ENCODE measurements at regions not wholly inside any gene's neighbourhood (a gene's known extent, or its start where the extent isn't known, plus 50 kb on each side); places are given as distances from the start of the nearest gene placed in this dataset.

GRCh38 chrX:122907375-122907774 lies 276.7 kb upstream of the GRIA3 start:
- 55 to 80% (median 80%) methylated on average over 1 of the region's 1 CpG for WGBS, 3 donors
- TF ChIP-seq CTCF (IDR thresholded peaks at IDR 0.05) = no peak
- Histone ChIP-seq H3K4me3 (no peak overlapping the region), H3K4me1 (no peaks in the 10 kb centered on the region), H3K9me3 (peaks cover 4% of the 10 kb centered on the region), H3K36me3 (ENCODE audit: insufficient read depth in 1 of 2, low read depth in 1 of 2) (no peaks in the 10 kb centered on the region), H3K27ac (no peak overlapping the region), H3K27me3 (ENCODE audit: insufficient read depth in 3 of 3, low read length in 2 of 3) (no peaks in the 10 kb centered on the region)
- intact Hi-C loops (cut with DNase I) = no loop called here
- ATAC-seq (no peak), DNase-seq (no peak)

GRCh38 chrX:122910697-122911096 lies 273.4 kb upstream of the GRIA3 start:
- Histone ChIP-seq H3K9me3 (peaks cover 4% of the 10 kb centered on the region), H3K27me3 (ENCODE audit: insufficient read depth in 3 of 3, low read length in 2 of 3) (no peaks in the 10 kb centered on the region), H3K4me3 (no peak overlapping the region), H3K36me3 (ENCODE audit: insufficient read depth in 1 of 2, low read depth in 1 of 2) (no peaks in the 10 kb centered on the region), H3K27ac (no peak overlapping the region), H3K4me1 (no peaks in the 10 kb centered on the region)
- intact Hi-C loops (cut with DNase I) = no loop called here
- WGBS, 3 donors = 6 to 63% (median 48%) methylated on average over 2 of the region's 2 CpGs
- DNase-seq (no peak), ATAC-seq (no peak)
- no peak for TF ChIP-seq CTCF (IDR thresholded peaks at IDR 0.05)

GRCh38 chrX:122913134-122913533 lies 270.9 kb upstream of the GRIA3 start:
- no peaks in the 10 kb centered on the region for H3K36me3 ChIP-seq (ENCODE audit: insufficient read depth in 1 of 2, low read depth in 1 of 2)
- no peak for DNase-seq

GRCh38 chrX:122913764-122914163 lies 270.3 kb upstream of the GRIA3 start:
- no peaks in the 10 kb centered on the region for H3K4me1 ChIP-seq
- H3K27ac ChIP-seq = no peak overlapping the region
- no peak for TF ChIP-seq CTCF (IDR thresholded peaks at IDR 0.05)
- H3K36me3 ChIP-seq (ENCODE audit: insufficient read depth in 1 of 2, low read depth in 1 of 2) = no peaks in the 10 kb centered on the region
- 75 to 88% (median 86%) methylated on average over 1 of the region's 1 CpG for WGBS, 3 donors
- no peaks in the 10 kb centered on the region for H3K27me3 ChIP-seq (ENCODE audit: insufficient read depth in 3 of 3, low read length in 2 of 3)
- no peak for ATAC-seq
- peaks cover 4% of the 10 kb centered on the region for H3K9me3 ChIP-seq
- no peak overlapping the region for H3K4me3 ChIP-seq
- DNase-seq = no peak
- intact Hi-C loops (cut with DNase I) = no loop called here

More at GRCh38 chrX:122913134-122913533, 270.9 kb upstream of the GRIA3 start:
- no peaks in the 10 kb centered on the region for H3K4me1 ChIP-seq
- no peak for TF ChIP-seq CTCF (IDR thresholded peaks at IDR 0.05)
- 76 to 92% (median 85%) methylated on average over 1 of the region's 1 CpG for WGBS, 3 donors
- no peak for ATAC-seq
- H3K9me3 ChIP-seq = peaks cover 4% of the 10 kb centered on the region
- no peak overlapping the region for H3K4me3 ChIP-seq
- intact Hi-C loops (cut with DNase I) = no loop called here
- H3K27ac ChIP-seq = no peak overlapping the region
- H3K27me3 ChIP-seq (ENCODE audit: insufficient read depth in 3 of 3, low read length in 2 of 3) = no peaks in the 10 kb centered on the region

- H3K4me1 ChIP-seq = no peaks in the 10 kb centered on the region
- WGBS, 3 donors = 85 to 100% (median 95%) methylated on average over 2 to 5 of the region's 5 CpGs
- no peak overlapping the region for H3K4me3 ChIP-seq
- no peaks in the 10 kb centered on the region for H3K27me3 ChIP-seq (ENCODE audit: insufficient read depth in 3 of 3, low read length in 2 of 3)
- no peak for ATAC-seq
- TF ChIP-seq CTCF (IDR thresholded peaks at IDR 0.05) = no peak
- no peaks in the 10 kb centered on the region for H3K36me3 ChIP-seq (ENCODE audit: insufficient read depth in 1 of 2, low read depth in 1 of 2)
- peaks cover 3% of the 10 kb centered on the region for H3K9me3 ChIP-seq
- no peak overlapping the region for H3K27ac ChIP-seq
- no peak for DNase-seq
- intact Hi-C loops (cut with DNase I) = no loop called here
Measured at GRCh38 chrX:122914256-122914655, 269.8 kb upstream of the GRIA3 start.
